ENCODE measurements at regions not wholly inside any gene's neighbourhood (a gene's known extent, or its start where the extent isn't known, plus 50 kb on each side); places are given as distances from the start of the nearest gene placed in this dataset.
"Not testable (repeated sequence)": the region's sequence is repeated elsewhere in the genome, so short reads cannot be mapped to it uniquely, and the experiment has no call there.

DNA sequence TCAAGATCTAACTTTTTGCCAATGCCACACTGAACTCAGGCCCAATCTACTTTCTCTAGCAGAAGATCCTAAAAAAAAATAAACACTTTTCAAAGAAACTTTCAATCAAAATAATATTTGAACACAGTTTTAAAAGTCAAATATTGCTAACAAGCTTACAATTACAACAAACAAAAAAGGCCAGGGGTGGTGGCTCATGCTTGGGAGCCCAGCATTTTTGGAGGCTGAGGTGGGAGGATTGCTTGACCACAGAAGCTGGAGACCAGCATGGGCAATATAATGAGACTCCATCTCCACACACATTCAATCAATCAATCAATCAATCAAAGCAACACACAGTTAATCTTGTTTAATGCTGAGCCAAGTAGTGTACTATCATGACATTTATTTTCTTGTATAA is 149.2 kb downstream of the CYP26A1 start:
- FAIRE-seq: no peak
- TF ChIP-seq POLR2AphosphoS5 (IDR thresholded peaks at IDR 0.05; ENCODE audit: low read depth, low read length) (no peak), POLR2A (IDR thresholded peaks at IDR 0.05; ENCODE audit: low read depth, low read length) (no peak), TAF1 (IDR thresholded peaks at IDR 0.05; ENCODE audit: borderline replicate concordance, low read depth, low read length) (no peak)
- DNase-seq (ENCODE audit: insufficient read length): no peak

DNA sequence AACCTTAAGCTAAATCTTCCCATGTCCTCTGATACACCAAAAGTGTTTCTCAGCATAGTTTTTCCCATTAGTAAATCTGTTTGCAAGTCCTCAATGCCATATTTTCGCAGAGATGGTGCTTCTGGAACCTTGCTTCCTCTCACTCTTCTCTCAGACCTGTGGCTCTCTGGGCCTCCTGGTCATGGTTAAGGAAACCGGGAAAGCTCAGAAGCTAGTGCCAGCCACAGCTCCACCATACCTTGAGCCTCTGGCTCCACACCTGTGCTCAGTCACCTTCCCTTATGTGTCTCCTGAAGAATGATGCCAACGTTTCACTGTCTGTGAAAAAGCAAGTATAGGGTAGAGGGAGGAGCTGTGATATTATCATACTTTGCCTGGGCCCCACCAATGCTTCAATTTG is 149.6 kb downstream of the CYP26A1 start:
- TF ChIP-seq TAF1 (IDR thresholded peaks at IDR 0.05; ENCODE audit: borderline replicate concordance, low read depth, low read length) (no peak), POLR2AphosphoS5 (IDR thresholded peaks at IDR 0.05; ENCODE audit: low read depth, low read length) (no peak), POLR2A (IDR thresholded peaks at IDR 0.05; ENCODE audit: low read depth, low read length) (no peak)
- FAIRE-seq (no peak), DNase-seq (ENCODE audit: insufficient read length) (no peak)

DNA sequence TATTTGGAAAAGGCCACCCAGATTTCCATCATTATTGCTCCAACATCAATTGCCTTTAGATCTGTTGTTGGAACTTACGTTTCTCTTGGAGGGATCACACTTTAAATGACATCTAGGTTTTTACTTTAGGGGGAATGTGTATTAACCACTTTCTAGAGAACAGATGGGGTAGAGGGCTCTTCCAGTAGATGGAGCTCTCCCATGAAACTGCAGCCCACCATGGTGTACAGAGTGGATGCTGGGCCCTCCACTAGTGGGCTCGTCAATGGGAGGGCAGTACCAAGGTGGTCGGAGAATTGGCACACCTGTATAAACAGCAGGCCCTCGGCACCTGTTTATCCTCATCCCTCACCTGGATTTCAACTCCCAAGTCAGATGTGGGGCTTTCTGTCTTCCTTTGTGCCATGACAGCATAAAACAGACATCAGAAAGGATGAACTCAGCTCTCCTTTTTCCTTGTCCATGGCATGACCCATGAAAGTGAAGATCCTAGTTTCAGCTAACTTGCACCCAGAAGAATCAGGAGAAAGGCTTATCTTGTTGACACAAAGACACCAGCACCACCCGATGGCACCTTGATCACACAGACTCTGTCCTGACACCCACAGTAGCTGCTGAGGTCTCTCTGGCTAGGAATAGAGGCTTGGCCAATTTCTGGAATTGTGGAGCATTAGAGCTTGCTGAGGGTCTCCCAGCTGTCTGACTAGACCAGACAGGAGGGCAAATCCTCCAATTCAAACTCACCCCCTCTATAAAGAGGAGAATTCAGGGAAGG is 150.5 kb downstream of the CYP26A1 start:
- TF ChIP-seq POLR2AphosphoS5 (IDR thresholded peaks at IDR 0.05; ENCODE audit: low read depth, low read length): no peak
- no peak for TF ChIP-seq POLR2A (IDR thresholded peaks at IDR 0.05; ENCODE audit: low read depth, low read length)
- DNase-seq (ENCODE audit: insufficient read length) (no peak), FAIRE-seq (no peak)

DNA sequence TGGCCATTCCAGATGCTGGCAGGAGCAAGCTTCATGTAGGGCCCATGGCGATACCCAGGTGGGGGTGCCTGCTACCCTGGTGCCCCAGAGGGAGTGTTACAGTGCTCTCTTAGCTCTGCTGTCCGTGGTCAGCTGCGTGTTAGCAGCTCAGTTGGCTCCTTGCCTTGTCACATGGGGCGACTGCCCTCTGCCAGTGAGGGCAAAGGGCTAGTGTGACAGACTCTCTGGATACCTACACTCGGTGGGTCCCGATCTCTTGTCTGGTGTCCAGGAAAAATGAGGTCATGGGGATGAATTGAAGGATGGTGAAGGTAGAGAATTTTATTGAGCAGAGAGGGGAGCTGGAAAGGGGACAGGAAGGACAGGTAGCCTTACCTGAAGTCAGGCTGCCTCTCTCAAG is 152.2 kb downstream of the CYP26A1 start:
- DNase-seq (ENCODE audit: insufficient read length) (no peak), FAIRE-seq (no peak)
- TF ChIP-seq POLR2A (IDR thresholded peaks at IDR 0.05; ENCODE audit: low read depth, low read length): no peak
- no peak for TF ChIP-seq TAF1 (IDR thresholded peaks at IDR 0.05; ENCODE audit: borderline replicate concordance, low read depth, low read length)
- TF ChIP-seq POLR2AphosphoS5 (IDR thresholded peaks at IDR 0.05; ENCODE audit: low read depth, low read length): no peak

DNA sequence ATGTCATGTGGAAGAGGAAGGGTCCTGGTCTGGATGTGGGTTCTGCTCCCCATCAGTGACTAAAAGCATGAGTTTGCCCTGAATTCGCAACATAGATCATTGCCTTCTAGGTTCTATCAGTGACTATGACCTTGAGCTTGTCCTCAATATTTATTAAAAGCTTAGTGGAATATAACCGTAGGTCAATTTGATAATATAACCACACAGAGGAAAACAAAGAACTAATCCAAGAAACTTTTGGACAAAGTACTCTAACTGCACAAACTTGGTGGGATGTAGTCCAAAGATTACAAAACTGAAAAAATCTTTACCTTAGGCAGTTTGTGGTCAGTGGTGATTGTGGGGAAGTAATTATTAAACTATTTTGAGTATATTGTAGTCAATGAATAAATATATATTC is 152.9 kb downstream of the CYP26A1 start:
- no peak for FAIRE-seq
- DNase-seq (ENCODE audit: insufficient read length): no peak
- no peak for TF ChIP-seq POLR2A (IDR thresholded peaks at IDR 0.05; ENCODE audit: low read depth, low read length)
- no peak for TF ChIP-seq POLR2AphosphoS5 (IDR thresholded peaks at IDR 0.05; ENCODE audit: low read depth, low read length)
- TF ChIP-seq TAF1 (IDR thresholded peaks at IDR 0.05; ENCODE audit: borderline replicate concordance, low read depth, low read length): no peak

DNA sequence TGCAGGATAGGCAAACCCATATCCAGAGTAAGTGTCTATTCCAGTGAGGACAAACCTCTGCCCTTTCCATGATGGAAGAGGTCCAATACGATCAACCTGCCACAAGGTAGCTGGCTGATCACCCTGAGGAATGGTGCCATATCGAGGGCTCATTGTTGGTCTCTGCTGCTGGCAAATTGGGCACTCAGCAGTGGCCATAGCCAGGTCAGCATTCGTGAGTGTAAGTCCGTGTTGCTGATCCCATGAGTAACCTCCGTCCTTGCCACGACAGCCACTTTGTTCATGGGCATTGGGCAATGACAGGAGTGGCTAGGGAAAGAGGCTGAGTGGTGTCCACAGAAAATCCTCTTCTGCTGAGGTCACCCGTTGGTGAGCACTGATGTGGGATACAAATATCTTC is 156.9 kb downstream of the CYP26A1 start:
- DNase-seq (ENCODE audit: insufficient read length); FAIRE-seq: not testable (repeated sequence)

DNA sequence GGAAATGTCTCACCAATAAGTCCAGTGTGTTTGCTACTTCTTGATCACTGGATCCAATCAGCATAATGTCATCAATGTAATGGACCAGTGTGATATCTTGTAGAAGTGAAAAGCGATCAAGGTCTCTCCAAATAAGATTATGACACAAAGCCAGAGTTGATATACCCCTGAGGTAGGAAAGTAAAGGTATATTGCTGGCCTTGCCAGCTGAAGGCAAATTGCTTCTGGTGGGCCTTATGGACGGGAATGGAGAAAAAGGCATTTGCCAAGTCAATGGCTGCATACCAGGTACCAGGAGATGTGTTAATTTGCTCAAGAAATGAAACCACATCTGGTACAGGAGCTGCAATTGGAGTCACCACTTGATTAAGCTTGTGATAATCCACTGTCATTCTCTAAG is 158.5 kb downstream of the CYP26A1 start:
- FAIRE-seq; DNase-seq (ENCODE audit: insufficient read length): not testable (repeated sequence)

DNA sequence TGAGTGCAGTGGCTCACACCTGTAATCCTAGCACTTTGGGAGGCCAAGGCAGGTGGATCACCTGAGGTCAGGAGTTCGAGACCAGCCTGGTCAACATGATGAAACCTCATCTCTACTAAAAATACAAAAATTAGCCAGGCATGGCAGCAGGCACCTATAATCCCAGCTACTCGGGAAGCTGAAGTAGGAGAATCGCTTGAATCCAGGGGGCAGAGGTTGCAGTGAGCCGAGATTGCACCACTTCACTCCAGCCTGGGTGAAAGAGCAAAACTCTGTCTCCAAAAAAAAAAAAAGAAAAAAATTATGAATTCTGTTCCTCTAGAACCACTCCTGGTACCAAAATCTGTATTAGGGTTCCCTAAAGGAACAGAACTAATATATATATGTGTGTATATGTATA is 161.2 kb downstream of the CYP26A1 start:
- DNase-seq (ENCODE audit: insufficient read length); FAIRE-seq: not testable (repeated sequence)

DNA sequence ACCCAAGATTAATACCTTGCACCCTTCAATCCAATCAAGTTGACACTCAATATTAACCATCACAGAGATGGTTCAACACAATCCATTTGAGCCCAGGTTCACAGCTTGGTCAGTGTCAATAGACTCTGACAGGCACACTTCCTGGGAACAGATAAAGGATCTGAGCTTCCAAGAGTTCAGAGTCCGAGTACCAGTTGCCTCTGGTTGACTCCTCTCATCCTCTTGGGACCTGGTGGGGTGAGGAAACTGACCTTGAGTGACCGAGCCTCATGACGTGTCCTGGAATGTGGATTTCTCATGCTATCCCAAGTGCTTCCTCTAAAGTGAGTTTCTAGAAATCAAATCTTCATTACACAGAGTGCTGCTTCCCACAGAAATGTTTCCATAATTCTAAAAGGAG is 162.0 kb downstream of the CYP26A1 start:
- DNase-seq (ENCODE audit: insufficient read length) (no peak), FAIRE-seq (no peak)
- TF ChIP-seq POLR2A (IDR thresholded peaks at IDR 0.05; ENCODE audit: low read depth, low read length): no peak
- TF ChIP-seq POLR2AphosphoS5 (IDR thresholded peaks at IDR 0.05; ENCODE audit: low read depth, low read length): no peak
- TF ChIP-seq TAF1 (IDR thresholded peaks at IDR 0.05; ENCODE audit: borderline replicate concordance, low read depth, low read length): no peak

DNA sequence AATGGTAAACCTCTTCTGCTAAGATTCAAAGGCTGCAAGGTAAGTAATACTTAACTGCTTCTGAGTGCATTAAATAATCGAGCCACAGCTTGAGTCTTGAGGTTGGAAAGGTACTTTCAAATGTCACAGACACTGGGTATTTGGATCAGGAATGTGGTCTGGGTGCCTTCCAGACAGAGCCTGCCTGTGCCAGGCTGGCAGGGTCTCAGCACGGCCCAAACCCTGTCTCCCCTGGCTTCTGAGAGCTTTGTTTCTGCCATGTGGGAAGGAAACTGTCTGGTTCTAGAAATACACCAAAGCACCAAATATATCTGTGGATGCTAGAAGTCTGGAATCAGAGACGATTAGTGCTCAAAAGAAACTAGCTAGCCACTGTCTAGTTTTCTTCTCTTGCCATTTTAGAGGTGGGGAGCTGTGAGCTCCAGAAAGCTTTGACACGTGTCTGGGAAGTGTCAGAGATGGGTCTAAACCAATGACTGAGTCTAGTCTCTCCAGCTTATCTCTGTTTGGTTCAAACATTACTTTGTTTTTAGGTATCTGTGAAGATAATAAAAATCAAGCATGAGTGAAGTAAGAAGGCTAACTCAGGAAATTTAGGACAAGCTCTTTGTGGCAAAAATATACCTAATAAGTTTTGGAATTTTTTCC is 162.8 kb downstream of the CYP26A1 start:
- no peak for TF ChIP-seq TAF1 (IDR thresholded peaks at IDR 0.05; ENCODE audit: borderline replicate concordance, low read depth, low read length)
- no peak for TF ChIP-seq POLR2A (IDR thresholded peaks at IDR 0.05; ENCODE audit: low read depth, low read length)
- TF ChIP-seq POLR2AphosphoS5 (IDR thresholded peaks at IDR 0.05; ENCODE audit: low read depth, low read length): no peak
- DNase-seq (ENCODE audit: insufficient read length) (no peak), FAIRE-seq (no peak)

DNA sequence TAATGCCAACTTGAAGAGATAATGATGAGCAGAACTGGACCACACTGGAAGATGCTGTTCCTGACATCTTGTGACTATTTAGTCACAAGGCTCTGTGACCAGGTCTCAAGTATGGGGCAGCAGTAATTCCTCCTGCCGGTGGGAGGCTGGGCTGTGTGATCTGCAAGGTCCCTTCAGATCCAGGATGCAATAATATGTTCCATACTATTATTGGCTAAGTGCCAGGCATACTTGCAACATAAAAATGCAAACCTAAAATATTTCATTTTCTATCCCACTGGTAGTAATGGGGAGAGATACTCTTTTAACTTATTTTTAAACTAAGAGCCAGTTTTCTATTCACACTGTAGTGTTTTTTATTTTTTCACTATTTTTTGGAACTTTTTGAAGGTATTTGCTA is 171.5 kb downstream of the CYP26A1 start:
- no peak for FAIRE-seq
- DNase-seq (ENCODE audit: insufficient read length): no peak

DNA sequence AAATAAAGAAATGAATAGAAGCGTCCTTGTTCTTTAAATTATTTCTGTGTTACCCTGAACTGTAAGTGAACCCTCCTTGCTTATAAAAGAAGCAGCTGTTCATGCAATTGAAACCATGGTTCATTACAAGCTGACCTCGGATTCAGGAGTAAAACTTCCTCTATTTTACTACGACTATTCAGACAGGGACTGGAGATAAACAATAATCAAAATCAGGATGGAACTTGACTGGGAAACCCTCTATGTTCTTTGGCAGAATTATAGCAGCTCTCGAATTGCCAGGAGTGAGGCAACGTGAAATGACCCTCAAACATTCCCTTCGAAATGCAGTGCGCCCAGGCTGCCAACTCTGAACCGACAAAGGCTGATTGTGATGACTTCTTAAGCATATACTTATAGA is 172.1 kb downstream of the CYP26A1 start:
- FAIRE-seq (no peak), DNase-seq (ENCODE audit: insufficient read length) (no peak)
- no peak for TF ChIP-seq TAF1 (IDR thresholded peaks at IDR 0.05; ENCODE audit: borderline replicate concordance, low read depth, low read length)
- no peak for TF ChIP-seq POLR2A (IDR thresholded peaks at IDR 0.05; ENCODE audit: low read depth, low read length)
- no peak for TF ChIP-seq POLR2AphosphoS5 (IDR thresholded peaks at IDR 0.05; ENCODE audit: low read depth, low read length)

More for the DNA sequence above, 171.5 kb downstream of the CYP26A1 start:
- TF ChIP-seq POLR2A (IDR thresholded peaks at IDR 0.05; ENCODE audit: low read depth, low read length): no peak
- no peak for TF ChIP-seq TAF1 (IDR thresholded peaks at IDR 0.05; ENCODE audit: borderline replicate concordance, low read depth, low read length)
- TF ChIP-seq POLR2AphosphoS5 (IDR thresholded peaks at IDR 0.05; ENCODE audit: low read depth, low read length): no peak
